ENCODE measurements at regions not wholly inside any gene's neighbourhood (a gene's known extent, or its start where the extent isn't known, plus 50 kb on each side); places are given as distances from the start of the nearest gene placed in this dataset.

DNA sequence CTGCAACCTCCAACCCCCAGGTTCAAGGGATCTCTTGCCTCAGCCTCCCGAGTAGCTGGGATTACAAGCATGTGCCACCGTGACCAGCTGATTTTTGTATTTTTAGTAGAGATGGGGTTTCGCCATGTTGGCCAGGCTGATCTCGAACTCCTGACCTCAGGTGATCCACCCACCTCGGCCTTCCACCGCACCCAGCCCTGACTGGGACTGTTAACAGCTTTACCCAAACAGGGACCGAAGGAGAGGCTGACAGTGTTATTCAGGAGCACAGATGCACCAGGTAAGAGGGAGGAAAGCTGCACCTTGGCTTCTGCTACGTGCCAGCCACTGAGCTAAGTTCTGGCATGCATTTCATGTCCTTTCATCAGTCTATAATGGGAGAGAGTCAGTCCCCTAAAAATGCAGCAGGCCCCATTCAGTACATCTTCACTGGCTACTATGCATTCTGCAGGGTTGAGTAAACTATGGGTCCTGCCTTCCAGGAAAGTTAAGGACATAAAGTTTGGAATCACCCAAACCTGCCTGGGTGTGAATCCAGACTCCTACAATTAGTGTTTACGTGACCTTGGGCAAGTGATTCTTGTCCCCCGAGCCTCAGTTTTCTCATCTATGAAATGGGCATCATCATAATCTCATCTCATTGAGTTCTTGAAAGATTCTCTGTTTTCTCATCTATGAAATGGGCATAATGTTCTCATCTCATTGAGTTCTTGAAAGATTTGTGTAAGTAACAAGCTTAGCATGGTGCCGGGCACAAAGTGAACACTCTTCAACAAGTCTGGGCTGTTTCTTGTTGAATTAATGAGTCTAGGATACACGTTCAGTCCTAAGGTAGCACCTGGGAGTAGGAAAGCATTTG lies 82.2 kb downstream of the CPN2 start:
- Histone ChIP-seq H3K4me1 (peaks cover 51% of the 10 kb centered on the region), H2AFZ (replicated peaks) (no peak overlapping the region), H3K36me3 (no peaks in the 10 kb centered on the region), H3K79me2 (ENCODE audit: low read depth) (no peaks in the 10 kb centered on the region), H3K27ac (no peak overlapping the region), H3K4me3 (no peak overlapping the region), H3F3A (ENCODE audit: low read depth) (peaks cover 37% of the 10 kb centered on the region), H3K27me3 (no peaks in the 10 kb centered on the region), H3K9me3 (ENCODE audit: low read depth) (no peaks in the 10 kb centered on the region), H3K4me2 (no peak overlapping the region), H4K20me1 (ENCODE audit: low read depth) (no peaks in the 10 kb centered on the region), H3K9ac (no peak overlapping the region)
- TF ChIP-seq, protein P1, sequence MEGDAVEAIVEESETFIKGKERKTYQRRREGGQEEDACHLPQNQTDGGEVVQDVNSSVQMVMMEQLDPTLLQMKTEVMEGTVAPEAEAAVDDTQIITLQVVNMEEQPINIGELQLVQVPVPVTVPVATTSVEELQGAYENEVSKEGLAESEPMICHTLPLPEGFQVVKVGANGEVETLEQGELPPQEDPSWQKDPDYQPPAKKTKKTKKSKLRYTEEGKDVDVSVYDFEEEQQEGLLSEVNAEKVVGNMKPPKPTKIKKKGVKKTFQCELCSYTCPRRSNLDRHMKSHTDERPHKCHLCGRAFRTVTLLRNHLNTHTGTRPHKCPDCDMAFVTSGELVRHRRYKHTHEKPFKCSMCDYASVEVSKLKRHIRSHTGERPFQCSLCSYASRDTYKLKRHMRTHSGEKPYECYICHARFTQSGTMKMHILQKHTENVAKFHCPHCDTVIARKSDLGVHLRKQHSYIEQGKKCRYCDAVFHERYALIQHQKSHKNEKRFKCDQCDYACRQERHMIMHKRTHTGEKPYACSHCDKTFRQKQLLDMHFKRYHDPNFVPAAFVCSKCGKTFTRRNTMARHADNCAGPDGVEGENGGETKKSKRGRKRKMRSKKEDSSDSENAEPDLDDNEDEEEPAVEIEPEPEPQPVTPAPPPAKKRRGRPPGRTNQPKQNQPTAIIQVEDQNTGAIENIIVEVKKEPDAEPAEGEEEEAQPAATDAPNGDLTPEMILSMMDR (IDR thresholded peaks at IDR 0.05) = no peak
- TF ChIP-seq EZH2 (IDR thresholded peaks at IDR 0.05) = no peak
- no peak for TF ChIP-seq EZH2phosphoT487 (IDR thresholded peaks at IDR 0.05)
- H3K9me3 Mint-ChIP-seq = peaks cover 2% of the 10 kb centered on the region
- peaks cover 54% of the 10 kb centered on the region for H3K4me1 Mint-ChIP-seq
- peak overlapping the region; percentile 21 for H3K4me3 Mint-ChIP-seq
- H3K27me3 Mint-ChIP-seq (ENCODE audit: insufficient read depth, low read depth) = peaks cover 27% of the 10 kb centered on the region
- peak overlapping the region; percentile 91 for H3K27ac Mint-ChIP-seq
- H3K36me3 Mint-ChIP-seq = peaks cover 2% of the 10 kb centered on the region
- no peak for DNase-seq (ENCODE audit: low spot score)

DNA sequence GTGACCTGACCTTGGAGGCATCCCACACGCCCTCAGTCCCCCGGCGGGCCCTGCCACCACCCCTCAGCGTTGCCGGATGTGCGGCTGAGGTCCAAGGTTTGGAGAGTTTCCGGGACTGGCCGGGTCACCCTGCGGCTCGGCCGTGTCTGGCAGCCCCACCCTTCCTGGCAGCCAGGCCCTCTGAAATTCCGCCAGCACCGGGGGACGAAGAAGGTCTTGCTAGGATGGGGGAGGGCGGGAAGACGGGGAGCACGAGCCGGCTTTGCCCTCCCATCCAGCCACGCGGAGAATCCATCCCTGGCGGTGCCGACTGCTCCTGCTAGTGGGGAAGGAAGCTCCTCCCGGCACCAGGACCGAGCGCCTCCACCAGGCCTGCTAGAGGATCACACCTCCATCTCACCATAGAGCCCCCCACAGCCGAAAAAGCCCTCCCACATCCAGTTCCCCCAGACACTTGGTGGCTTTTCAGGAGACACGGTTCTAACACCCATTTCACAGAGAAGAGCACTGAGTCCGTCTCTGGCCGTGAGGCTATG lies 81.5 kb downstream of the CPN2 start:
- Histone ChIP-seq H3K79me2 (ENCODE audit: low read depth) (no peaks in the 10 kb centered on the region), H2AFZ (replicated peaks) (peak overlapping the region; percentile 57), H3K27me3 (no peaks in the 10 kb centered on the region), H3K9ac (no peak overlapping the region), H3F3A (ENCODE audit: low read depth) (peaks cover 45% of the 10 kb centered on the region), H3K36me3 (no peaks in the 10 kb centered on the region), H4K20me1 (ENCODE audit: low read depth) (peaks cover 2% of the 10 kb centered on the region), H3K4me1 (peaks cover 55% of the 10 kb centered on the region), H3K9me3 (ENCODE audit: low read depth) (no peaks in the 10 kb centered on the region), H3K4me3 (no peak overlapping the region), H3K4me2 (no peak overlapping the region), H3K27ac (no peak overlapping the region)
- Mint-ChIP-seq H3K4me3 (no peak overlapping the region), H3K9me3 (peaks cover 5% of the 10 kb centered on the region), H3K27me3 (ENCODE audit: insufficient read depth, low read depth) (peaks cover 31% of the 10 kb centered on the region), H3K4me1 (peaks cover 57% of the 10 kb centered on the region), H3K36me3 (peaks cover 2% of the 10 kb centered on the region), H3K27ac (peak overlapping the region; percentile 54)
- TF ChIP-seq EZH2phosphoT487 (IDR thresholded peaks at IDR 0.05) = no peak
- TF ChIP-seq, protein P1 (IDR thresholded peaks at IDR 0.05) = peak; percentile 45
- no peak for TF ChIP-seq EZH2 (IDR thresholded peaks at IDR 0.05)
- peak; percentile 66 for DNase-seq (ENCODE audit: low spot score)

DNA sequence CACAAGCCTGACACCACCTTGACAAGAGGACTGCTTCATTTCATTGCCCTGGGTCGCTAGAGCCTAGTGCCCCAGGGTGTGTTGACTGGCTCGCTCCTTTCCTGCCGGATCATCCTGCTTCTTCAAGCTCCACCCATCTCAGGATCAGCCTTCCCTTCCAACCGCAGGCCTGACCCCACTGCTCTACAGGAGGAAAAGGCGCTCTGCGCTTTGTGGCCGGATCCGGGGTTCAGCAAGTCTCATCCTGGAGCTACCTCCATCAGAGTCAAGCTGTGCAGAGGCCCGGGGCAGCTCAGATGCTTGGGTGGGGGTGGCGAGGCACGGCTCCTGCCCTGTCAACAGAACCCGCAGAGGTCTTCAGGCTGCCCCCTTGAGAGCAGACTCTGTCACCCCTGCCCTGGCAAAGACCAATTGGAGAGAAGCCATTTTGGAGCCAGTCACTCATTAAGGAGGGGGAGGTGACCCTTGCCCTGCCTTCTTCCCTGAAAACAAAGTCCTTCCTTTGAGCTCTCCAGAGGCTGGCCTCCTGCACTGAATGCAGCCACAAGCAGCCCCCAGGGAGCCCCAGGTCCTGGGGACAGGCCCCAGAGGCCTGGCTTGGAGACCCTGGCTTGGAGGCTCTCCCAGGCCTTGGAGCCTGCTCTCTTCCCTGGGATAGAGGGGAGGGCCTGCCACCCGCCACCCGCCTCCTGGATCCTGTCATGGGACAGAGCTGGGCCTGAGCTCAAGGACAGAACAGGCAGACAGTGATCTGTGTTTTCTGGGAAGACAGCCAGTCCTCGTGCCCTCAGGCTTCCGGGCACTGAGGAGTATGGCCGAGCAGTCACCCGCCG lies 80.3 kb downstream of the CPN2 start:
- Mint-ChIP-seq H3K4me3 (peak overlapping the region; percentile 39), H3K4me1 (peaks cover 60% of the 10 kb centered on the region), H3K36me3 (peaks cover 2% of the 10 kb centered on the region), H3K27me3 (ENCODE audit: insufficient read depth, low read depth) (peaks cover 37% of the 10 kb centered on the region), H3K27ac (peak overlapping the region; percentile 86), H3K9me3 (peaks cover 7% of the 10 kb centered on the region)
- Histone ChIP-seq H3K9me3 (ENCODE audit: low read depth) (no peaks in the 10 kb centered on the region), H3K79me2 (ENCODE audit: low read depth) (no peaks in the 10 kb centered on the region), H3K4me2 (peak overlapping the region; percentile 16), H3K27ac (peak overlapping the region; percentile 67), H3K36me3 (no peaks in the 10 kb centered on the region), H4K20me1 (ENCODE audit: low read depth) (peaks cover 5% of the 10 kb centered on the region), H3K4me3 (no peak overlapping the region), H3K4me1 (peaks cover 58% of the 10 kb centered on the region), H3K27me3 (no peaks in the 10 kb centered on the region), H3K9ac (no peak overlapping the region), H3F3A (ENCODE audit: low read depth) (peaks cover 55% of the 10 kb centered on the region), H2AFZ (replicated peaks) (peak overlapping the region; percentile 77)
- peak; percentile 69 for DNase-seq (ENCODE audit: low spot score)
- TF ChIP-seq EZH2 (IDR thresholded peaks at IDR 0.05) (no peak), EZH2phosphoT487 (IDR thresholded peaks at IDR 0.05) (no peak)
- TF ChIP-seq, protein P1 (IDR thresholded peaks at IDR 0.05) = no peak

All from neural progenitor cell (in vitro differentiated cells).